ENCODE measurements at regions not wholly inside any gene's neighbourhood (a gene's known extent, or its start where the extent isn't known, plus 50 kb on each side); places are given as distances from the start of the nearest gene placed in this dataset.

GRCh38 chr16:11475896-11476630 lies 110.7 kb downstream of the LITAF start:
- DNase-seq (ENCODE audit: low read depth in 1 of 2, low spot score in 1 of 2) = no peak
- TF ChIP-seq JUND (IDR thresholded peaks at IDR 0.05; ENCODE audit: low read depth) = no peak
- in situ Hi-C loops (cut with HindIII; ENCODE audit: low pct_unique_long_range_greater_than_20kb, low sequenced_read_pairs) = no loop called here

GRCh38 chr16:11476676-11477075 lies 110.0 kb downstream of the LITAF start:
- no peak for DNase-seq (ENCODE audit: low read depth in 1 of 2, low spot score in 1 of 2)
- TF ChIP-seq JUND (IDR thresholded peaks at IDR 0.05; ENCODE audit: low read depth) = no peak
- in situ Hi-C loops (cut with HindIII; ENCODE audit: low pct_unique_long_range_greater_than_20kb, low sequenced_read_pairs) = no loop called here

GRCh38 chr16:11478431-11479119 lies 108.1 kb downstream of the LITAF start:
- no peak for DNase-seq (ENCODE audit: low read depth in 1 of 2, low spot score in 1 of 2)
- in situ Hi-C loops (cut with HindIII; ENCODE audit: low pct_unique_long_range_greater_than_20kb, low sequenced_read_pairs) = no loop called here
- TF ChIP-seq JUND (IDR thresholded peaks at IDR 0.05; ENCODE audit: low read depth) = no peak

GRCh38 chr16:11479916-11480315 lies 106.8 kb downstream of the LITAF start:
- DNase-seq (ENCODE audit: low read depth in 1 of 2, low spot score in 1 of 2) = no peak
- in situ Hi-C loops (cut with HindIII; ENCODE audit: low pct_unique_long_range_greater_than_20kb, low sequenced_read_pairs) = no loop called here
- no peak for TF ChIP-seq JUND (IDR thresholded peaks at IDR 0.05; ENCODE audit: low read depth)

GRCh38 chr16:11480634-11481033 lies 106.1 kb downstream of the LITAF start:
- no peak for TF ChIP-seq JUND (IDR thresholded peaks at IDR 0.05; ENCODE audit: low read depth)
- in situ Hi-C loops (cut with HindIII; ENCODE audit: low pct_unique_long_range_greater_than_20kb, low sequenced_read_pairs) = no loop called here
- no peak for DNase-seq (ENCODE audit: low read depth in 1 of 2, low spot score in 1 of 2)

GRCh38 chr16:11481987-11482386 lies 104.7 kb downstream of the LITAF start:
- TF ChIP-seq JUND (IDR thresholded peaks at IDR 0.05; ENCODE audit: low read depth) = no peak
- DNase-seq (ENCODE audit: low read depth in 1 of 2, low spot score in 1 of 2) = no peak

GRCh38 chr16:11482946-11483748 lies 103.6 kb downstream of the LITAF start:
- in situ Hi-C loops (cut with HindIII; ENCODE audit: low pct_unique_long_range_greater_than_20kb, low sequenced_read_pairs) = no loop called here
- TF ChIP-seq JUND (IDR thresholded peaks at IDR 0.05; ENCODE audit: low read depth) = no peak
- no peak for DNase-seq (ENCODE audit: low read depth in 1 of 2, low spot score in 1 of 2)

More at GRCh38 chr16:11481987-11482386, 104.7 kb downstream of the LITAF start:
- in situ Hi-C loops (cut with HindIII; ENCODE audit: low pct_unique_long_range_greater_than_20kb, low sequenced_read_pairs) = no loop called here

GRCh38 chr16:11484691-11485258 lies 101.9 kb downstream of the LITAF start:
- in situ Hi-C loops (cut with HindIII; ENCODE audit: low pct_unique_long_range_greater_than_20kb, low sequenced_read_pairs) = no loop called here
- no peak for TF ChIP-seq JUND (IDR thresholded peaks at IDR 0.05; ENCODE audit: low read depth)
- no peak for DNase-seq (ENCODE audit: low read depth in 1 of 2, low spot score in 1 of 2)

GRCh38 chr16:11485676-11486075 lies 101.0 kb downstream of the LITAF start:
- DNase-seq (ENCODE audit: low read depth in 1 of 2, low spot score in 1 of 2) = no peak
- no peak for TF ChIP-seq JUND (IDR thresholded peaks at IDR 0.05; ENCODE audit: low read depth)
- in situ Hi-C loops (cut with HindIII; ENCODE audit: low pct_unique_long_range_greater_than_20kb, low sequenced_read_pairs) = no loop called here

GRCh38 chr16:11487289-11487688 lies 99.4 kb downstream of the LITAF start:
- DNase-seq (ENCODE audit: low read depth in 1 of 2, low spot score in 1 of 2) = no peak
- TF ChIP-seq JUND (IDR thresholded peaks at IDR 0.05; ENCODE audit: low read depth) = no peak
- in situ Hi-C loops (cut with HindIII; ENCODE audit: low pct_unique_long_range_greater_than_20kb, low sequenced_read_pairs) = no loop called here

GRCh38 chr16:11488304-11488703 lies 98.4 kb downstream of the LITAF start:
- in situ Hi-C loops (cut with HindIII; ENCODE audit: low pct_unique_long_range_greater_than_20kb, low sequenced_read_pairs) = no loop called here
- no peak for DNase-seq (ENCODE audit: low read depth in 1 of 2, low spot score in 1 of 2)
- TF ChIP-seq JUND (IDR thresholded peaks at IDR 0.05; ENCODE audit: low read depth) = no peak

GRCh38 chr16:11491524-11491923 lies 95.2 kb downstream of the LITAF start:
- in situ Hi-C loops (cut with HindIII; ENCODE audit: low pct_unique_long_range_greater_than_20kb, low sequenced_read_pairs) = no loop called here
- DNase-seq (ENCODE audit: low read depth in 1 of 2, low spot score in 1 of 2) = no peak
- TF ChIP-seq JUND (IDR thresholded peaks at IDR 0.05; ENCODE audit: low read depth) = no peak
